Activated CD4-positive, alpha-beta T cell treated with anti-CD3 and anti-CD28 coated beads for 1 hour (primary cell): ENCODE measurements at regions not wholly inside any gene's neighbourhood (a gene's known extent, or its start where the extent isn't known, plus 50 kb on each side); places are given as distances from the start of the nearest gene placed in this dataset.

Experiments used
- DNase-seq: peaks from one replicate; pipeline ENCODE4 v3.0.0-alpha.2; 2020

DNA sequence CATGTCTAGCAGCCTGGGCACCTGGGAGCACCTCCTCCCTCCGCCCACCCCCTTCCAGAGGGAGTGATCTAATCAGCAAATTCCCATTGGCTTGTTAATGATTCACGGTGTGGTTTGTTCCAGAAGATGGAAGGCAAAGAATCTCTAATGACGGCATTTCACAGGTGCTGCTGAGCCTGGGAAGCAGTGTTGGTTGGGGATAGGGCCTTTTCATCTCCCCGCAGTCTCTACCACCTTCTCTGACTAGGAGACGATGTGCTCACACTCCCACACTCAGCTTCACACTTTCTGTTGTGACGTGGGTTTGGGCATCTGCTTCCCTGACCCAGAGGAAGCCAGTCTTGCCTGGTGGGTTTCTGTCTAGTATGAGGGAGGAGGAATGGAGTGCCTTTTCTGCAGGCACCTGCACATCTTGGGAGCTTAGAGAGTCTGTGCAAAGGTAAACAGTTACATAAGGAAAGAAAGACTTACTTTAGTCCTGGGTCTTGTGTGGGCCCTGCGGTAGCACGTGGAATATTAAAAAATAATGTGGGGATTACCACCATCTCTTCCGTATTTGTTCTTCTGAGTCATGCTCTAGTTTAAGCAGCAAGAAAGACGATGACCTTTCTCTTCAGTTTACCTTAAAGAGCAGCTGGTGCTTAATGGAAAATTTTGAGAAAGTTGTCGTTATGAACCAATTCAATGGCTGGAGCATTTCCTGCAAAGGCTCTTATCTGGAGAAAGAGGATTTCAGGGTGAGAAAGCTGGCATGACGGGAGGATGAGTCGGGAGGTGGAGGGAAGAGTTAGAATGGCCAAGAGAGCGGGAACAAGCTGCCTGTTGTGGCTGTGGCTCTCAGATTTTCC, 70.6 kb upstream of the ARHGAP5 start:
- no peak for DNase-seq

GRCh38 chr14:32007755-32008362, 69.2 kb upstream of the ARHGAP5 start:
- no peak for DNase-seq

DNA sequence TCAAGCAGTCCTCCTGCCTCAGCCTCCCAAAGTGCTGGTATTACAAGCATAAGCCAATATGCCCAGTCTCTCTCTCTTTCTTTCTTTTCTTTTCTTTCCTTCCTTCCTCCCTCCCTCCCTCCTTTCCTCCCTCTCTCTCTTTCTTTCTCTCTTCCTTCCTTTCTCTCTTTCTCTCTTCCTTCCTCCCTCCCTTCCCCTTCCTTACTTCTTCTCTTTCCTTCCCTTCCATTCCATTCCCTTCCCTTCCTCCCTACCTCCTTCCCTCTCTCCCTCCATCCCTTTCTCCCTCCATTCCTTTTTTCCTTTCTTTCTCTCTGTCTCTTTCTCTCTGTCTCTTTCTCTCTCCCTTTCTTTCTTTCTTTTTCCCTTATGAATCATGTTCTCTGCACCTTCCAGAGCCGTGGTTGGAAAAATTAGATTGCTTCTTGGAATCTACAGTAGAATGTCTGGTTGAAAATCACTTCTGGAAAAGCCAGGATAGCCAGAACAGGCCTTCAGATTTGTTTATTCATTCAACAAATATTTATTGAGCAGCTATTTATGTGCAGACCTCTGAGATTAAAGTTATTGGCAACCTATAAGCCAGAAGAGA, 68.4 kb upstream of the ARHGAP5 start:
- DNase-seq = no peak

GRCh38 chr14:32009221-32009975, 67.7 kb upstream of the ARHGAP5 start:
- no peak for DNase-seq

DNA sequence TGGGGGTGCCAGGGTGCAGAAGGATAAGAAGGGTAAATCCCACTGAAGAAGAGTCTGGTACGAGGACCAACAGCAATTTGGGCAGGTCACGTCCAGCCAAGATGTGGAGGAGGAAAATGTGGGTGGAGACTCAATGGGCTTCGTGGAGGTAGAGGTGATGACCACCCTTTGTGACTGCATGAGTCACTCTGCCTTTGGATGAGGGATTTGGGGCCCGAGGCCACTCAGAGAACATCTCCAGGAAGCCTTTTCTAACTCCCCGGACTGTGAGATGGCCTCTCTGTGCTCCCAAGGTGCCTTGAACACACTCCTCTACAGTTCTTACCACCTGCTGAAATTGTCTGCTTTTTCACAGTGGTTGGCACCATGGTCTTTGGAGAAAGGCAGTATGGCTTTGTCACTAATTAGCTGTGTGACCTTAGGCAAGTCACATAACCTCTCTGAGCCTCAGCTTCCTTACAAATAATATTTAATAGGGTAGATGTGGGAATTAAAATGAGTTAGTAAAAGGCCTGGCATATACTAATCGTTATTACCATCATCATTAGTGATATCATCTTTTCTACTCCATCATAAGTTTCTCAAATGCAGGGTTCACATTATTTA, 67.0 kb upstream of the ARHGAP5 start:
- DNase-seq = no peak

DNA sequence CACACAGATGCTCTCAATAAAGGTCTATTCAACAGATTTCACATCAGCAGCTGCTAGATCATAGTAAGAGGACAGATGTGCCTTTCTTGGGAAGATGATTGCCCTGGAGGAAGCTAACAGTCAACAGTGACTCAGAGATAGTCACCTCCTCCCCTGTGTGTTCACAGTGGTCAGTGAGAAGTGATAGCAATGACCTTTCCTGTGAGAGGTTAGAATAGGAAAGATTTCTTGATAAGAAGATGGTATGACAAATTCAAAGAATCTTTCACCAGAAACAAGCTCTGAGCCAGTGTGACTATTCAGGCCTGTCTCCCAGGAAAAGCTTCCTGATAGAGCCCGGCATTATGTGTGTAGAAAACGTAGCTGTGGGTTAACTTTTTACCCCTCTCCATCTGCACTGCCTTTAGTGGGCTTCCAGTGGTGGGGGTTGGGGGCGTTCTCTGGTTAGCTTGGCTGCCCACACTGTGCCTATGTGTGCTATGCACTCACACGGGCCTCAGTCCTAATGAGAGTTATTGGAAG, 66.4 kb upstream of the ARHGAP5 start:
- no peak for DNase-seq

GRCh38 chr14:32011225-32011624, 65.9 kb upstream of the ARHGAP5 start:
- DNase-seq = no peak

DNA sequence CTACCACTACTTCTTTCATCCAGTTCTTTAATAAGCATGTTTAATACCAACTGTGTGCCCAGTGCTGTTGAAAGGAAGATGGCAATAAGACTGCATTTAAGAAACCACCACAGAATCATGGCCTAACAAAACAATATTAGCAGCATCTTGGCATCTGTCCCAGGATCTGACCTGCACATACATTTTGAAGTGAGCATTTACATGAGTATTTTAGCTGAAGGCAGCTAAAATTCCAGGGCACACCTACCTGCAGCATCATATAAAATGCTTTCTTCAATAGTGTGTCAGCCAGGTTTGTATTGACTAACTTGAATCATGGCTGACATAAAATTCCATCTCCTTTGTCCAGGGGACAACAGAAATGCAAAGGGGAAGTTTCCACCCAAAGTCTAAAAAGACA, 65.0 kb upstream of the ARHGAP5 start:
- DNase-seq = no peak

- no peak for DNase-seq
These were observed 64.5 kb upstream of the ARHGAP5 start for GRCh38 chr14:32012571-32012970.

GRCh38 chr14:32013083-32013482, 64.0 kb upstream of the ARHGAP5 start:
- no peak for DNase-seq

GRCh38 chr14:32014057-32014456, 63.0 kb upstream of the ARHGAP5 start:
- DNase-seq = no peak

DNA sequence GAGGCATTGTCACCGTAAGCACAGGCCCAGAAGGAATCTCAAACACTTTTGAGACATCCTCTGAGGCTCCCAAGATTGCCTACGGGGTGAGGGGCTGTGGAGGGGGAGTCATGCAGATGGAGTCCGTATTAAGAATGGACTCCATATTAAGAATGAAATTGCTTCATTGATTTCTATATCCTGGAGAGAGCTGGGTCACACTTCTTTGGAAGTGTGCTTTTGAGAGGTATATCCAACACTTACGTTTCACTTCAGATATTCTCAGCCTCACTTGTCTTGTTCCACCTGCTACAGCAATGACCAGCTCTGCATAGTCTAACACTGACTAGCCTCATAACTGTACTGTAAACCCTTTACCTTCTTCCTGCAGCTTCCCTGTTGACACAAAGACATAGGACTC, 62.6 kb upstream of the ARHGAP5 start:
- DNase-seq = no peak

- no peak for DNase-seq
These were observed 61.9 kb upstream of the ARHGAP5 start for GRCh38 chr14:32015166-32015565.

DNA sequence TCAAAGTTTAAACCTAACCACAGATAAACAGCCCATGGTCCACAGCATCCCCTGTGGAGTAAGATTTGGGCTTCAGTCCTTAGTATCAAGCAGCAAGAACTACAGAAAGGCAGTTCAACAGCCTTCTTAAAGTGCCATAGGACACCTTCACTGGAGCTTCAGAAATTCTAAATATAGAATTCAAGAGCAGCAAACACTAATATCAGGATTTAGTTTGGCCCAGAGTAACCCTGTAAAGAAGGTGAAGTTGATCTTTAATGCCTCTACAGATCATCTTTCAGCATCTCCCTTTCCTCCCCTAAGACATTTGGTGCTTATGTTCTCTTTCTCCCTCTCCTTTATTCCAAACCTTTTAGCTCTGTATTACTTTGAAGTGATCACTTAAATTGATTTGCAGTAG, 59.5 kb upstream of the ARHGAP5 start:
- no peak for DNase-seq

GRCh38 chr14:32018391-32019092, 58.6 kb upstream of the ARHGAP5 start:
- no peak for DNase-seq

DNA sequence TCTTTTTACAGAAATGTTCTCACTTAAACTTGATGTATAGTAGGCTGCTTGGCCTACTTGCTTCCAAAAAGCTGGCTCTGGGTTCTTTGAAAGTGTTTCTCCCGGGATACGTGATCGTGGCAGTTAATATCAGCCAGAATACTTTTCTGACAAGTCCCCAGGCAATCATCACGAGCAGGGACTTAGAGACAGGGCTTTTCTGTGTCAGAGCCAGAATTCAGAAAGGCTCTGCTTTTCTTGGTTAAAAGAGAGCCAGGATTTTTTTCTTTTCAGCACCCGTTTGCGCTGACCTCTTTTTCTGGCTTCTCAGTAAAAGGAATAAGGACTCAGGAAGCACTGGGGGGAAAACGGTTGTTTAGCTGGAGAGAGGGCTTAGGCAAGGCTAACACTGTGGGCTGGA, 57.8 kb upstream of the ARHGAP5 start:
- no peak for DNase-seq

DNA sequence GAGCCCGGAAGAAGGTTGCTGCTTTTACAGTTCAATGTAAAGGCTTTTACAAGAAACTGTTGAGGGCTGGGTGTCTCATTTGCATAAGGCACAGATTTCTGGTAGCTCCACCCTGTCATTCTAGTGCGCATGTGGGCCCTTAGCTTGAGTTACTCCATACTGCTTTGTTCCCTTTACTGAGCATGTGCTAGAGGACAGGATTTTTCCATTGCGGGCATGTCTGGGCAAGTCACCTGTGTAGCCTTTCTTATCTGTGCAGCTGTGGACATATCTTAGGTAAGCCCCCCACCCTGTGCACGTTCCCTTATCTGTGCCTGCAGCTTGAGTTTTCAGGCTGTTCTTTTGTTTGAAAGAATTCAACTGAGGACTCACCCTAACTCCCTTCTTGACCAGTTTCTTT, 56.2 kb upstream of the ARHGAP5 start:
- no peak for DNase-seq

- no peak for DNase-seq
These were observed 55.8 kb upstream of the ARHGAP5 start for GRCh38 chr14:32021341-32021740.

DNA sequence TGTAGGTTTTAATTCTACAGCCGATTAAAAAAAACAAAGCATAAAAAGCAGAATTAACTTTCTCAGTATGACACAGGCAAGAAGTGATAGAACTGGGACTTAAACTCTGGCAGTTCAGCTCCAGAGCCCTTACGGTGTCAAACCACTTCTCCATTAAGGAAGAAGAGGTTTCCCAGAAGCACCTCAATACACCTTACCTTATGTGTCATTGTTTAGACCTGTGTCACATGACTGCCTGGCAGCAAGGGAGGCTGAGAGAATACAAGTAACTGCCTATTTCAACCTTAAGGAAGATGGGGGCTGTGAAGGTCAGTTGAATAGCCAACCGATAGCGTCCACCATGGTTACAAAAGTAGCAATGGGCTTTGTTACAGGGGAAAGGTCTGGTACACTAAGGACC, 54.6 kb upstream of the ARHGAP5 start:
- no peak for DNase-seq

DNA sequence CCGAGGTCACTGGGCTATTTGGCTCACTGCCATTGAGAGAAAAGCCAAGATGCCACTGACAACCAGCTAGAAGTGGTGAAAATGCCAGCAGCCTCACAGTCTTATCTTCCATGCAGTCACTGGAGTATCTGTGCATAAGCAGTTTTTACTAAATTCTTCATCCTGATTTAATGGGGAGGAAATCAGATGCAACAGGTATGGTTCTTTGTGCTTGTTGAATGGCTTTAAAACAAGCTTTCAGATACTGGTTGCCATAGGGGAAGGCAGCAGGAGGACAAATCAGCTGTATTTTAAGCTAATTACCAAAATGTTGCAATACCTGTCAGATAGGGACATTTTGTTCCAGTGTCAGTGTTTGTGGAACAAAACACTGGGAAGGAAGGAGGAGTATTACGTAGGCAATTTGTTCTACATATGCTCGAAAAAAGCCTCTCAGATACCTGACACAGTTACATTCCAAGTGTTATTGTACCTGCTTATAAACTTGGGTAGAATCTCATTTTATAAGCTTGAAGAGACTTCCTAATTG, 54.1 kb upstream of the ARHGAP5 start:
- DNase-seq = no peak

DNA sequence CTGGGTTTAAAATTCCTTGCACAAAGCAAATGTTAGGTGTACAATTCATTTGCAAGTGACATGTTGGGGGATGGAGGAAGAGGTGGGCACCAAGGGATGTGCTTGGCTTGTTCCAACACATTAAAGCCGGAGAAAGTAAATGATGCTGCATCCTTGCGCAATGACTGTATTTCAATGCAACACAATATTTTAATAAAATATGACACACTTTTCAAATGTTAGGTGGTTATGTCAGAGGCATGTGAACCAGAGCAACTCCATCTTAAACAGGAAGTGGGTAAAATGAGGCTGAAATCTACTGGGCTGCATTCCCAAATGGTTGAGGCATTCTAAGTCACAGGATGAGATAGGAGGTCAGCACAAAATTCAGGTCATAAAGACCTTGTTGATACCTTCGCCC, 53.6 kb upstream of the ARHGAP5 start:
- no peak for DNase-seq
